NCI-H748 (cell line): ENCODE measurements at regions not wholly inside any gene's neighbourhood (a gene's known extent, or its start where the extent isn't known, plus 50 kb on each side); places are given as distances from the start of the nearest gene placed in this dataset.
"Not testable (repeated sequence)": the region's sequence is repeated elsewhere in the genome, so short reads cannot be mapped to it uniquely, and the experiment has no call there.

Experiments
- DNase-seq: peaks from one replicate; lab custom pipeline; 2025; ENCODE audit not compliant: unreplicated experiment; lab: John Stamatoyannopoulos, UW

DNA sequence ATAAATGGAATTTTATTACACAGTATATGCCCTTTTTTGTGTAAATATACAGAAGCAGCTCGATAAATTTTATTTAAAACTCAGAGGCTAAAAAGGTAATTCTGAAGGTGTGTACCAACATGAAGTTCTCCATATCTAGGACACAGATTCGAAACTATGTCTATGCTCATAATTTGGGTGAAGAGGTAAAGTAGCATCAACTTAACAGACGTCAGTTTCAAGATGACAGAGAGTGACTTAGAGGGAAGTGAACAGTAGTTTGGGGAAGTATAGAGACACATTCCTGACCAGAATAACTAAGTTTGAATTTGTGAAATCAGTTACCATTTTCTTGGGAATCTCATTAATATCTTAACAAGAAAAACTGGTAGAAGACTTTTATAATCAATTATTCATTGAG, 2493.3 kb downstream of the ARAP2 start:
- no peak for DNase-seq

DNA sequence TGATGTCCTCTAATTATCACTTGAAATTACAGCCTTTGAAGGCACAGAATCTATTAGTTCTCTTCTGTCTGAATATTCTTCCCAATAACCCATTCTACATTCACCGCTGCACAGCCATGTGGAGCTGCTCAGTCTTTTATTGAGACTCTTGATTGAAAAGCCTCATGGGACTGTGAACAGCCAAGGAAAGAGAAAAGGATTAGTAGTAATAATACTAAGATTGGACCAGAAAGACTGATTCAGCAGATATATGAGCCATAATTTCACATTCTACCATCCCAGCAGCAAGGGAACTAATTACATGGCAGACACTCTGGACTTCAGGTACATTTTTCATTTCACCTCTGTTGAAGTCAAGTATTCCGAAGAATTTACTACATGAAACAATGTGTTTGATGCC, 2471.7 kb downstream of the ARAP2 start:
- DNase-seq, result no peak

DNA sequence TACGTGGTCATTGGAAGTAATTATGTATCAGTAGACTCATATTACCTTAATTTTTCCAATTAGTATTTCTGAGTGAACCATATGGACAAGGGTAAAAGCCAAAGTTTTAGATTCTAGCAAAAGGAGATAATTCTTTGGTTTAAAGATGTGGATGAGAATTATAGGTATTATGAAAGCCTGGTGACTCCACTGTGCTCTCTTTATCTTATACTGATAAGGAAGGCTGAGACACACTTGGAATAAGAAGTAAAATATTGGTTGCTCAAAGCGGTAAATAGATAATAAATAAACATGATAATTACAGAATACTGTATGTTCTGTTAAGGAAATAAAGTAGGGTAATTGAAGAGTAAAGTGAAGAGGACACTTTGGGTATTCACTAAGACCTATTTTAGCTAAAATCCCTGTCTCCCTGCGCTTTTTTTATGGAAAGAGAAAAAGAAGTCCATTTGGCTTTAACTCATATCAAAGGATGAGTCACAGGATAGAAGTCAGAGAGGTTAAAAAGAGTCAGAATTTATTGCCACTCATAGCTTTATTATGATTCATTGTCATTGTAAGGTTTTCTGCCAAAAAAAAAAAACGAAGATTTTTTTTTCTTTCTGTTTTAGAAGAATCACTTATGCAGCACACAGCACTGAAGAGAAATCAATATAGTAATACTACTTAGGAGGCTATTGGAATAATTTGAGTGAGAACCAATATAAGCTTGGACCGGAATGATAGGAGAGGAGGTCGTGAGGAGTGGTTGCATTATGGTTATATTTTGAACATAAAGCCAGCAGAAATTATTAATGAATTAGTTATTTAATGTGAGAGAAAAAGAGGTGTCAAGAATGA, 2463.1 kb downstream of the ARAP2 start:
- DNase-seq, result no peak

GRCh38 chr4:33785843-33786242, 2458.5 kb downstream of the ARAP2 start:
- no peak for DNase-seq

GRCh38 chr4:33802578-33802977, 2441.7 kb downstream of the ARAP2 start:
- DNase-seq, result no peak

DNA sequence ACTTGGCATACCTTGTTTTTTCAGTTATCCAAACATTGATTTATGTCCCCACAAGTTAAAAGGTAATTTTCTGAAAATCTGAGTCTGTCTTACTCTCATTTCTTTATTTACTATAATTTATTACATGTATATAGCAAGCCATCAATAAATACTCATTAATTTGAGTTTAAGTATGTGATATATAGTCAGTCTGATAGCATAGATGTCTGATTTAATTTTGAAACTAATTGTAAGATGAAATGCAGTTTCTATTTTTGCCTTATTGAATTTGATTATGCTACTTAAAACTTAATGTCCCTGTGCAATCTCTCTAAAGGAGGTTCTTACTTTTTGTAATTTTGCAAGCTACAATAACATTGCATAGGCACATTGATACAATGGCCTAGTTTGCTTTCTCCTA, 2418.6 kb downstream of the ARAP2 start:
- no peak for DNase-seq

DNA sequence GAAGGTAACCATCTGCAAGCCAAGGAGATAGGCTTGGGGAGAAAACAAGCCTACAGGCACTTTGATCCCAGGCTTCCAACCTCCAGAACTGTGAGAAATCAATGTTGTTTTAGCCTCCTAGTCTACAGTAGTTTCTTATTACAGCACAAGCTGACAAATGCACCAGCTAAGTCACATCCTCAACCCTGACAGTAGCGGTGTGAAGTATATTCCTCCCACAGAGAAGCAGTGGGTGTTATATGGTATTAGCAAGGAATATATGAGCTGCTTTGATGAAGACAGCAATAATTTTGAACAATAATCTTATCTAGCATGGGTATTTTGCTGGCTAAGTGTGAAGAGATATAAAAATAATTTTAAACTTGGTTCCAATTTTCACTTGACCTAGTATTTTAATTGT, 2415.0 kb downstream of the ARAP2 start:
- not testable (repeated sequence) for DNase-seq

DNA sequence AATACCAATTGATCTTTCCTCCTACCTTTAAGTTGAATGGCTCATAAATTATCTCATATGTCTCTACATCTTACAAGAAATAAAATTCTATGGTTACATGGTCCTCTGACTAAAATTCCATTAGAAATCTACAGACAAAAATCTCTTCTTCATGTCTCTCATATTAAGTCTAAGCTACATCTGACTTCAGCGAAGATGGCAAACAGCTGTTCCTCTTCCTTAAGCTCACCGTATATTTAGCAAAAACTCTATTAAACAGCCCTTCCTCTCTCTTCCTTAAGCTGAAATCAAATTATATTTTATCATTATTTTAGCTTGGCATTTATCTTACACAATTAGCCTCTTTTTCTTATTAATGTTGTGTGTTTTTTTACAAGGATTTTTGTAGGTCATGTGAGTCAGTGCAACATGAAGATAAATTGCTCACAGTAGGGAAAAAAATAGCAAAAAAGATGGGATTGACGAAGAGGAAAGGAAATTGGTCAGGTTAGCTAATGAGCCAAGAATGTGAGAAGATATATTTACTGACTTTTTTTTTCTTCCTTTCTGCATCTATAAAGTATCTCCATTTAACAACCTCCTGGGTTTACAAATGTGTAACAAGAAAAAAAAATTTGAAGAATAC, 2412.8 kb downstream of the ARAP2 start:
- DNase-seq, result no peak

DNA sequence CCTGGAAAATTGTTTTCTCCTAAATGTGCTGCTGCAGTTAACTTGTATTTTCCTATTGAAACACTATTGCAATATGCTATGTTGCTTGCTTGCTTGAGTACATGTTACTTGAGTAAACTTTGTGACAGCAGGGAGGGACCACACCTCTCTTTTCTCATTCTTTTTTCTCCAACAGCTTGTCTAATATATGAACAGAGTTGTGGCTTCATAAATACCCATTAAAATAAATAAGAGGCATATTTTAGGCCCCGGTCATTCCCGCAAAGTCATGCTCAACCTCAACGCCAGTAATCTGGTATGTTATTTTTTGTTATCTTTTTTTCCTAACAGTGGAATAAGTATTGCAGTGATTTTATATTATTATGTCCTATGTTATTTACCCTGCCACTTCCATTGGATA, 2408.6 kb downstream of the ARAP2 start:
- not testable (repeated sequence) for DNase-seq

DNA sequence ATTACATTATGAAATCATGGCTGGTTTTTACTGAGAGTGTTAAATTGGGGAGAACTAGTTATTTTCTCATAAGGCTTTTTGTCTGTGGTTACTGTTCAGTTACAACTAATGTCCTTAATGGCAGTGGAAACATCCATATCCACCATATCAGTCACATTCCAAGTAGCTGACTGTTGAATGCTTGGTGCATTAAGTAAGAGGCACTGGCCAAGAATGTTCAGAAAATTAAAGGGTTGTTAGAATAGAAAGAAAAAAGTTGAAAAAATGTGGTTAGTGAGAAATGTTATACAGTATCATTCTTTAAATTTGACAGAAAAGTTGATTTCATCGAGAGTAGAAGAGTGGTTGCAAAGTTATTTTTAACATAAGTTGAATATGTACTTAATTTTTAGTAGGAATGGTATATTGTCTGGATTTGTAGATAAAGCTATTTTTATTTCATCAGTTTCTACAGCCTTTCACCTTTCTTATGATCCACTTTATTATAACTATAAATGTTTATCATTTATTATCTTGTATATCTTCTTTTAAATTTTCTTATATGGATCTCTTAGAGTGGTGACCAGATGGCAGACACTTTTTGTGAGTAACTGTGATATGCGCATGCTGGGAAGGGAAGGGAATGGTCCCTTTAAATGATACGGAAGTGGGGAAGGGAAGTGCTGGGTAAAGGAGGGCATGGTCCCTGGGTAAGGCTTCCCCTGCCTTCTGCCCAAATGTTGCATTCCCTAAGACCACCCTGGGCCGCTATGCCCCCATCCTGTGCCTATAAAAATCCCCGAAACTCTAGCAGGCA, 2407.1 kb downstream of the ARAP2 start:
- DNase-seq, result no peak

DNA sequence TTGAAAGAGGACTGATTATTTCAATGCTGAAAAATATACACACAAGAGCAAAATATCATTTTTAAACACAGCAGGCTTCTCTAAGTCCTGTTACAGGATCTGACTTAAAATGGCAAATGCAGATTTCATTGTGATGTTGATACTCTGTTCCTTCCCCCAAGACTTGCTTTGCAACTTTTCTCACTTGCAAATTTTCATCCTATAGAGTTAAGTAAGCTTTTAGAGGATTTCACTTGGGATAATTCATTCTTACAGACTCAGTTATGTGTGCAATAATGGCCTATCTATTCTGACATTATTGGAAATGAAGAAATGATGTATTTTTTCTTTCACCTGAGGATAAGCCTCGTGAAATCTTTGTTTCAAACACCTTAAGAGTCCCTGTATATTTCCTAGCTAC, 2403.2 kb downstream of the ARAP2 start:
- no peak for DNase-seq

DNA sequence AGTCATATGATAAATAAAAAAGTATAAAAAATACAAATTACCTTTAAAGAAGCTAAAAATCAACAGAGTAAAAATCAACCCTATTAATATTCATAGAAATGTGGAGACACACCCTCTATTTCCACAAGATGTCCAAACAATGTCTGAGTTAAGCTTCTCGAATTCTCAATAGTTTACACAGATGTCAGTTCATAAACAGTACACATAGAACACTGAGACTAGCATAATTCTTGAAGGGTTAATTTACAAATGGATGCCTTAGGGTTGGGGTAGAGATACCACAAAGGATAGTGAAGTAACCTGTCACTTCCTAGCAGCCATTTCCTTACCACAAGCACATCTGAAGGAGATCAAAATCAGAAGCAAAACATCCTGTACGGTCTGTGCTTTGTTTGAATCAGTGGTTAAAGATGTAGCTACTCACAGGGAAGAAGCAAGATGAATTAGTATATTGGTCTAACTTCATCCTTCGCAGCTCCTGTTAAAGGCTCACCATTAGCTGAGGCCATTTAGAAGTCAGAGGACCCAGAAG, 2393.9 kb downstream of the ARAP2 start:
- no peak for DNase-seq

GRCh38 chr4:33853670-33854069, 2390.6 kb downstream of the ARAP2 start:
- not testable (repeated sequence) for DNase-seq

DNA sequence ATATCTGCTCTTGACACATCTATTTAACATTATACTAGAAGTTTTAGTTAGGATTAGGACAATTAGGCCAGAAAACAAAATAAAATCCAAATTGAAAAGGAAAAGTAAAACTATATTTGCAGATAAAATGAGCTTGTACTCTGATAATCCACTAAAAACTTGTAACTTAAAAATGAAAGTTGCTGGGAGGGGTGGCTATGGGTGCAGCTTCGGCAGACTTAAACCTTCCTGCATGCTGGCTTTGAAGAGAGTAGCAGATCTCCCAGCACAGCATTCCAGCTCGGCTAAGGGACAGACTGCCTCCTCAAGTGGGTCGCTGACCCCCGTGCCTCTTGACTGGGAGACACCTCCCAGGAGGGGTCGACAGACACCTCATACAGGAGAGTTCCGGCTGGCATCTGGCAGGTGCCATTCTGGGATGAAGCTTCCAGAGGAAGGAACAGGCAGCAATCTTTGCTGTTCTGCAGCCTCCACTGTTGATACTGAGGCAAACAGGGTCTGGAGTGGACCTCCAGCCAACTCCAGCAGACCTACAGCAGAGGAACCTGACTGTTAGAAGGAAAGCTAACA, 2379.9 kb downstream of the ARAP2 start:
- DNase-seq, result no peak

DNA sequence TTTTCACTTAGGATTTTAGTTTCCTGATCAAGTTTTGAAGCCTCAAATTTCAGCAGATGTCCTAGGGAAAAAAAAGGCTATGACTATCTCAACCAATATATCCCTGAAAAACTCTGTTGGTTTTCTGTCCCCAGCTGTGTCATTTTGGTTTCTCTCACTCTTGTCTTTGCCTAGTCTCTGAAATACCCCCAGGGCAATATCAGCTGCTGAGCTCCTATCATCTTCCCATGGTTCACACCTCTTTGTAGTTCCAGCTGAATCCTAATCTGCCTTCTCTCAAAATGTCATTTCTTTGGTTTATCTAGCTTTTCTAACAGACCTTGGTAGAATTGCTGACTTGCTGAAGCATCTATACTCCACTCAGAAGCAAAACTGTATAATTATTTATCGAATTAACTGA, 2370.5 kb downstream of the ARAP2 start:
- DNase-seq, result no peak

GRCh38 chr4:33878710-33879109, 2365.6 kb downstream of the ARAP2 start:
- DNase-seq, result peak; percentile 13

- DNase-seq, result no peak
Measured at GRCh38 chr4:33881176-33881575, 2363.1 kb downstream of the ARAP2 start.

DNA sequence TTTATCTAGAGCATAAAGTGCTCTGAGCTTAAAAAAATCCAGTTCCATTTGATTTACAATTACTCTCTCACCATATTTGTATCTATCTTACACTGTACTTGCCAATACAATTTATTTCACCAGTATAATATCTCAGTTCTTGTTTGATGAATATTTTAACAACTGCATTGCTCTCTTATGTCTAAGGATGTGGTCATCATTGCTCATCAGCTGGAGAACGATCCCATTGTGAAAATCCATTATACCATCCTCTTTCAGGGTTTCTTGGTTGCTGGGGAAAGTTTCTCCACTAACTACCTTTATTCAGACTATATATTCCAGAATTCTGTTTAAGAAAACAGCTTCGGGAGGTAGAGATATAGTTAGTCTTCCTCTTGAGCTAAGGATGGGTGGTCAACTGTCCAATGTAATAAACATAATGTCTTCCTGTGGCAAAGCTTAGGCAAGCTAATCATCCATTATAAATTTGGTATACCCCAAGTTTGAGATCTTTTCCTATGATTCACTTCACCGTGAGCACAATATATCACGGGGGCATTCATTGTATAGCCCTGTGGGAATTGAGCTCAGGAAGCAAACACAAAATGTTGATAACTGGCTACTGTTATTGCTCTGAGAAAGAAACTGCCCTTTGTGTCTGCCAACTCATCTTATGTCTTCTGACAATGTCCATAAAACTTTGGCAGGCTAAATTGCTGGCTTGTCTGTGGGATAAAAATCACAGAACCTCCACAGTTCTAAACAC, 2361.9 kb downstream of the ARAP2 start:
- no peak for DNase-seq

GRCh38 chr4:33883111-33883510, 2361.2 kb downstream of the ARAP2 start:
- no peak for DNase-seq

GRCh38 chr4:33886356-33886755, 2358.0 kb downstream of the ARAP2 start:
- no peak for DNase-seq

- DNase-seq, result no peak
Measured at GRCh38 chr4:33890841-33891240, 2353.5 kb downstream of the ARAP2 start.
